C4-2B (cell line): ENCODE measurements at regions not wholly inside any gene's neighbourhood (a gene's known extent, or its start where the extent isn't known, plus 50 kb on each side); places are given as distances from the start of the nearest gene placed in this dataset.

Experiments used
- CTCF ChIP-seq: fragments of 450-650 bp; conservative IDR thresholded peaks from 2 replicates; pipeline ENCODE4 v1.5.1; 2017; ENCODE audit warnings: mild to moderate bottlenecking
- ZFX ChIP-seq: fragments of 450-650 bp; IDR thresholded peaks from 2 replicates; pipeline ENCODE4 v1.6.1; 2017

GRCh38 chr12:93107514-93108312, 178.6 kb upstream of the EEA1 start:
- TF ChIP-seq CTCF (no peak), ZFX (no peak)
